ENCODE measurements at regions not wholly inside any gene's neighbourhood (a gene's known extent, or its start where the extent isn't known, plus 50 kb on each side); places are given as distances from the start of the nearest gene placed in this dataset.

- TF ChIP-seq CUX1 (IDR thresholded peaks at IDR 0.05; ENCODE audit: insufficient replicate concordance, low read depth, low read length) (no peak), BACH1 (IDR thresholded peaks at IDR 0.05; ENCODE audit: borderline replicate concordance) (no peak), ZNF274 (IDR thresholded peaks at IDR 0.05; ENCODE audit: insufficient read depth, insufficient read length) (no peak), EGR1 (IDR thresholded peaks at IDR 0.05; ENCODE audit: borderline replicate concordance in 1 of 2, low read depth in 2 of 2, low read length in 2 of 2) (no peak), HSF1 (IDR thresholded peaks at IDR 0.05; ENCODE audit: low read depth, low read length) (no peak), SIX5 (IDR thresholded peaks at IDR 0.05; ENCODE audit: low read depth, low read length, severe bottlenecking) (no peak), SUZ12 (IDR thresholded peaks at IDR 0.05; ENCODE audit: unreplicated experiment) (no peak), SMC3 (IDR thresholded peaks at IDR 0.05; ENCODE audit: borderline replicate concordance, low read length) (no peak), RAD51 (IDR thresholded peaks at IDR 0.05) (no peak), RB1 (IDR thresholded peaks at IDR 0.05; ENCODE audit: borderline replicate concordance) (no peak), CREB1 (IDR thresholded peaks at IDR 0.05; ENCODE audit: low read depth) (no peak)
Measured at GRCh38 chr9:95819636-95820035, 55.9 kb upstream of the ERCC6L2 start (continued).
